ENCODE measurements at regions not wholly inside any gene's neighbourhood (a gene's known extent, or its start where the extent isn't known, plus 50 kb on each side); places are given as distances from the start of the nearest gene placed in this dataset.

DNA sequence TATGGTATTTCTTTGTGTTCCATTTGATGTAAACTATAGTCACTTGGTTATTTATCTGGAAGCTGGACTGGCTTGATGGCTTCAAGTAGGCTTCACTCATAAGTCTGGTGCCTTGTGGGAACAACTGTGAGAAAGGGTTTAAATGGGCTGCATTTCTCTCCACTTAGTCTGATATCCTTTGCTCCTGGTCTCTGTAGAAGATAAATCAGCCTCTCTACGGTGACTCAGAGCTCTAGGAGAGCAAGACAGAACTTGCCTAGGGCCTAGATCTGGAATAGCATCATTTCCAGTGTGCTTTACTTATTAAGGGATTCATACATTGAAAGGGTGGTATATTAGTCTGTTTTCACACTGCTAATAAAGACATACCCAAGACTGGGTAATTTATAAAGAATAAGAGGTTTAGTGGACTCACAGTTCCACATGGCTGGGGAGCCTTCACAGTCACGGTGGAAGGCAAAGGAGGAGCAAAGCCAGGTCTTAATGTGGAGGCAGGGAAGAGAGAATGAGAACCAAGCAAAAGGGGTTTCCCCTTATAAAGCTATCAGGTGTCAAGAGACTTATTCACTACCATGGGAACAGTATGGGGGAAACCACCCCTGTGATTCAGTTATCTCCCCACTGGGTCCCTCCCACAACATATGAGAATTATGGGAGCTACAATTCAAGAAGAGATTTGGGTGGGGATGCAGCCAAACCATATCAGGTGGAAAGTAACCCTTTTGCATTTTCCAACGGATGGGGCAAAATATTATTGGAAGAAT is 1746.4 kb upstream of the PCDH7 start:
- intact Hi-C loops (cut with micrococcal nuclease) = no loop called here
- Mint-ChIP-seq H3K9me3 (peaks cover 5% of the 10 kb centered on the region), H3K27me3 (ENCODE audit: insufficient read depth) (no peaks in the 10 kb centered on the region), H3K4me3 (no peak overlapping the region), H3K4me1 (ENCODE audit: low read depth) (no peaks in the 10 kb centered on the region), H3K36me3 (ENCODE audit: low read depth) (no peaks in the 10 kb centered on the region), H3K27ac (no peak overlapping the region)
- DNase-seq (ENCODE audit: low spot score) = no peak

DNA sequence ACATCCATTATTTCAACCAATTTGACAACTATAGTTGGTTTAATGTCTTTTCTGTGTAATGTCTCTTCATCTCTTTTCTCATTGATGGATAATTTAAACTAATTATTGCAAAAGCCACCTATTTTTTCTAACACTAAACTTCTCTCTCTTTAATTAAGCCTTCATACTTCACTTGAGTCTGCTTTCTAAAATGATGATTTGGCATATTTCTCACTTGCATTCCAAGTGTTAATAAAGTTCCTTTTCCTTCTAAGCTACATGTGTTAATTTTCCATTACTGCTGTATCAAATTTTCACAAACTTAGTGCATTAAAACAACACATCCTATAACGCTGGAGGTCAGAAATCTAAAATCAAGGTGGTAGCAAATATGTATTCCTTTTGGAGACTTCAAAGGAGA is 1743.8 kb upstream of the PCDH7 start:
- no peaks in the 10 kb centered on the region for H3K4me1 Mint-ChIP-seq (ENCODE audit: low read depth)
- DNase-seq (ENCODE audit: low spot score) = no peak
- H3K4me3 Mint-ChIP-seq = no peak overlapping the region
- peaks cover 8% of the 10 kb centered on the region for H3K9me3 Mint-ChIP-seq
- intact Hi-C loops (cut with micrococcal nuclease) = no loop called here
- no peaks in the 10 kb centered on the region for H3K27me3 Mint-ChIP-seq (ENCODE audit: insufficient read depth)
- no peak overlapping the region for H3K27ac Mint-ChIP-seq
- no peaks in the 10 kb centered on the region for H3K36me3 Mint-ChIP-seq (ENCODE audit: low read depth)

DNA sequence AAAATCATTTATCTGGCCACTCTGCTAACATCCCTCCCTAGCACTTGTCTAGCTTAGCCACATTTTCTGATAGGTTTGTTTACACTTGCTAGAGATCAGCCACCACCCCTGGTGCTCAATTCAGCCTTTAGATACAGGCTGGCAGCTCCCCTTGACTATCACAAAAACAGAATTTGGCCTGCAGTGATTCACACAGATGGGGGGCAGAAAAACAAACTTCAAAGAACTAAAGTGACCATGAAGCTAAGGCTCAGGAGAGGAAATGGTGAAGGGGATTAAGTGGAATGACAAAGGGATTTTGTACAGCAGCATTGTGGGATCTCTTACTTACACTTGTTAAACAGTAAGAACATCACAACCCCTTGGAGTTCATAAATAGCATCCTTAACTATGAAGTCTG is 1718.0 kb upstream of the PCDH7 start:
- intact Hi-C loops (cut with micrococcal nuclease) = no loop called here
- no peak overlapping the region for H3K4me3 Mint-ChIP-seq
- no peak overlapping the region for H3K27ac Mint-ChIP-seq
- DNase-seq (ENCODE audit: low spot score) = no peak
- H3K4me1 Mint-ChIP-seq (ENCODE audit: low read depth) = no peaks in the 10 kb centered on the region
- H3K9me3 Mint-ChIP-seq = peaks cover 14% of the 10 kb centered on the region
- no peaks in the 10 kb centered on the region for H3K36me3 Mint-ChIP-seq (ENCODE audit: low read depth)
- H3K27me3 Mint-ChIP-seq (ENCODE audit: insufficient read depth) = no peaks in the 10 kb centered on the region

DNA sequence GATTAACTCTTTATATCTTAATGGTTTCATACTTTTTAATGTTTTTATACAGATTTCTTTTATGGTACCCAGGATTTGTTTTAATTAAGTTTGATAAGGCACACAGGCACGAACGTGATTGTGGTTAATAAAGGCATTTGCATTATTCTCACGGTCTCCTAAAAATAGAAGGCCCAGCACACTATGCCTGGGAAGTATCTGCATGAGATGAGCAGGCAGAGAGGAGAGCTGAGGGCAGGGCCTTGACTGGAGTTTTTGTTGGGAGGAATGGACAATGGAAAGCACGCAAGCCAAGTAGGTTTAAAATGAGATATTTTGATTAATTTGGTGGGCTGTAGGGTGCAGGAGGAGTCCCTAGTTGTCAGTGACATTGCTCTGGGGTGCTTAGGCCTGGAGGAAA is 1714.3 kb upstream of the PCDH7 start:
- no peaks in the 10 kb centered on the region for H3K27me3 Mint-ChIP-seq (ENCODE audit: insufficient read depth)
- intact Hi-C loops (cut with micrococcal nuclease) = no loop called here
- no peaks in the 10 kb centered on the region for H3K36me3 Mint-ChIP-seq (ENCODE audit: low read depth)
- no peak overlapping the region for H3K4me3 Mint-ChIP-seq
- peaks cover 17% of the 10 kb centered on the region for H3K9me3 Mint-ChIP-seq
- DNase-seq (ENCODE audit: low spot score) = no peak
- H3K27ac Mint-ChIP-seq = no peak overlapping the region
- H3K4me1 Mint-ChIP-seq (ENCODE audit: low read depth) = no peaks in the 10 kb centered on the region

DNA sequence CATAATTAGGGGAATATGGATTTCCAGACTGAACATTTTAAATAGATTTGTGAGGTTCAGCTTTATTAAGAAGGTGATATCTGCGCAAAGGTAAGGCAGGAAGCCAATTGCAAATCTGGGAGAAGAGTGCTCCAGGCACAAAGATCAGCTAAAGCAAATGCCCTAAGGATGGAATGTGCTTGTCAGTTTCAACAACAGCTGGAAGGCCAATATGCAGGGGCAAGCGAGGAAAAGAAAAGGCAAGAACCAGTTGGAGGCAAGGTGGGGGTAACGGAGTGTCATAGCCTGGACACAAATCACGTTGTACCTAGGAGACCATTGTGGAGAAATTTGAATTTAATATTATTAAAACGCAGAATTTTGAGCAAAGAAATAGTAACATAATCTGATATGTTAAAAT is 1710.3 kb upstream of the PCDH7 start:
- DNase-seq (ENCODE audit: low spot score) = no peak
- Mint-ChIP-seq H3K4me3 (no peak overlapping the region), H3K27me3 (ENCODE audit: insufficient read depth) (no peaks in the 10 kb centered on the region), H3K27ac (no peak overlapping the region), H3K4me1 (ENCODE audit: low read depth) (no peaks in the 10 kb centered on the region), H3K9me3 (peaks cover 31% of the 10 kb centered on the region), H3K36me3 (ENCODE audit: low read depth) (no peaks in the 10 kb centered on the region)
- intact Hi-C loops (cut with micrococcal nuclease) = no loop called here

DNA sequence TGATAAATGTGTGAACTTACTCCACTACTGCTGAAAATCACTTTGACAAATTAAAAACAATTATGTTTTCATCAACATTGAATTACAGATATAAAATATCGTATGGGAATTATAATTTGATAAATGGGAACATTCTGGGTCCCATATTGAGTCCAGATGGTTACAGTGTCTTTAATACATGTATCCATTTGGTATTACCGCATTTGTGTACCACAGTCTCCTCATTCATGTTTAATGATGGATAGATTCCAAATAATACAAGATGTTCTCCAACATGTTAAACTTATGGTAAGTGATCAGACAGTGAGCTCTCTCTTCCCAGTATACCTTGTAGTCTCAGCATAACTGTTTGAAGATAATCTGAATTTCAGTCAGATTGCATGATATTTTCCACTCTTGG is 1706.8 kb upstream of the PCDH7 start:
- Mint-ChIP-seq H3K36me3 (ENCODE audit: low read depth) (no peaks in the 10 kb centered on the region), H3K9me3 (peaks cover 29% of the 10 kb centered on the region), H3K4me1 (ENCODE audit: low read depth) (no peaks in the 10 kb centered on the region), H3K27ac (no peak overlapping the region), H3K27me3 (ENCODE audit: insufficient read depth) (no peaks in the 10 kb centered on the region), H3K4me3 (no peak overlapping the region)
- no peak for DNase-seq (ENCODE audit: low spot score)
- intact Hi-C loops (cut with micrococcal nuclease) = no loop called here

DNA sequence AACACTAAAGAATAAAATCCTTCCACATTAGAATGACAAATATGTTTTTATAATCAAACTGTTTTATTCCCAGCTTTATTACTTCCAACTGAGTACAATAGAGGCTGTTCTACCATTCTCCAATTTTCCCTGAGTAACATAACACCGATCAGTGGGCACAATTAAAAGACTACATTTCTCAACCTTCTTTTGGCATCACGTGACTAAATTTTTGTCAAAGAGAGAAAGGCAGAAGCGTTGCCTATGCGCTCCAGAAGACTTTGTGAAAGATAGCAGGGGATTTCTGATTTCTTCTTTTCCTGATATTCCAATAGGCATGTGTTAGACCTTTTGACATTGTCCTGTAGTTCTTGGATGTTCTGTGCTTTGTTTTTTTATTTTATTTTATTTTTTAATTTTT is 1705.6 kb upstream of the PCDH7 start:
- Mint-ChIP-seq H3K36me3 (ENCODE audit: low read depth) (no peaks in the 10 kb centered on the region), H3K9me3 (peaks cover 27% of the 10 kb centered on the region), H3K4me1 (ENCODE audit: low read depth) (no peaks in the 10 kb centered on the region)

DNA sequence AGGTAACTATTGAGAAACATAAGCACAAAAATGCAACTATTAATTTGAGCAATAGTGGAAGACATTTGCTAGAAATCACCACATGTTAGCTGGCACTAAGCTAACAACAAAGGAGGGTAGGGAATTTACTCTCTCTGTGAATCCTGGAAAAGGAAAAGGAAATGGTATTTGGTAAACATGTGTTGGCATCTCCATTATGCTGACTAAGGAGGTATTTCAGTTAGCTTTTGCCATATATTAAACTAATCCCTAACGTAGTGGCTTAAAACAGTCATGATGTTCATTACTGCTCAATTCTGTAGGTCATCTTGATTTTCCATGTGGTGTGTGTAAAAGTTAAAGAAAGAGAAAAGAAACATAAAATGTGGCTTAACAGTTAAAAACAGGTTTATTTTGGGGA is 1686.5 kb upstream of the PCDH7 start:
- H3K27me3 Mint-ChIP-seq (ENCODE audit: insufficient read depth) = no peaks in the 10 kb centered on the region

More for the DNA sequence above, 1705.6 kb upstream of the PCDH7 start:
- intact Hi-C loops (cut with micrococcal nuclease) = no loop called here
- no peak overlapping the region for H3K27ac Mint-ChIP-seq
- no peak overlapping the region for H3K4me3 Mint-ChIP-seq
- H3K27me3 Mint-ChIP-seq (ENCODE audit: insufficient read depth) = no peaks in the 10 kb centered on the region
- no peak for DNase-seq (ENCODE audit: low spot score)

GRCh38 chr4:29037501-29037900 is 1682.7 kb upstream of the PCDH7 start:
- no peak for DNase-seq (ENCODE audit: low spot score)
- intact Hi-C loops (cut with micrococcal nuclease) = no loop called here
- peaks cover 15% of the 10 kb centered on the region for H3K9me3 Mint-ChIP-seq
- no peaks in the 10 kb centered on the region for H3K27me3 Mint-ChIP-seq (ENCODE audit: insufficient read depth)
- no peak overlapping the region for H3K4me3 Mint-ChIP-seq
- no peaks in the 10 kb centered on the region for H3K4me1 Mint-ChIP-seq (ENCODE audit: low read depth)
- H3K36me3 Mint-ChIP-seq (ENCODE audit: low read depth) = no peaks in the 10 kb centered on the region
- H3K27ac Mint-ChIP-seq = no peak overlapping the region

More for the DNA sequence above, 1686.5 kb upstream of the PCDH7 start:
- intact Hi-C loops (cut with micrococcal nuclease) = no loop called here
- H3K9me3 Mint-ChIP-seq = peaks cover 15% of the 10 kb centered on the region
- no peaks in the 10 kb centered on the region for H3K36me3 Mint-ChIP-seq (ENCODE audit: low read depth)
- no peaks in the 10 kb centered on the region for H3K4me1 Mint-ChIP-seq (ENCODE audit: low read depth)
- no peak for DNase-seq (ENCODE audit: low spot score)
- no peak overlapping the region for H3K27ac Mint-ChIP-seq
- H3K4me3 Mint-ChIP-seq = no peak overlapping the region

DNA sequence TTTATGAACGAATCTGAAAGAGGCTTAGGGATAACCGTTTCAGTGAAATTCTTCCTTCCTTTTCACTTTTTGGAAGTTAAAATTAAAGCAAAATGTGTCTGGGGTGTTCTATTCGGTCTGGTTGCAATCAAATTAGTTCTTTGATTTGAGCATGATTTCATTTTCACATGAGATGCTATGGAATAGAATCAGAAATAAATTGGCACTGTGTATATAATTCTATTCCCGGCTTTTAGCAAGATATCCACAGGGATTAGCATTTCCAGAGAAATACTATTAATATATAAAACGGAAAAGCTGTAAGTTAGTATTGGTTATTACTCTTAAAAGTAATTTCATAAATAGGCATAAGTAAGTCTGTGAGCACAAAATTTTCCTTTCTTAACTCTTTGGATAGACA is 1676.8 kb upstream of the PCDH7 start:
- intact Hi-C loops (cut with micrococcal nuclease) = no loop called here
- no peak for DNase-seq (ENCODE audit: low spot score)
- Mint-ChIP-seq H3K27me3 (ENCODE audit: insufficient read depth) (no peaks in the 10 kb centered on the region), H3K9me3 (peaks cover 17% of the 10 kb centered on the region), H3K36me3 (ENCODE audit: low read depth) (no peaks in the 10 kb centered on the region), H3K27ac (no peak overlapping the region), H3K4me1 (ENCODE audit: low read depth) (no peaks in the 10 kb centered on the region), H3K4me3 (no peak overlapping the region)

GRCh38 chr4:29046186-29046585 is 1674.0 kb upstream of the PCDH7 start:
- H3K4me1 Mint-ChIP-seq (ENCODE audit: low read depth) = no peaks in the 10 kb centered on the region
- H3K27ac Mint-ChIP-seq = no peak overlapping the region
- no peaks in the 10 kb centered on the region for H3K27me3 Mint-ChIP-seq (ENCODE audit: insufficient read depth)
- no peaks in the 10 kb centered on the region for H3K36me3 Mint-ChIP-seq (ENCODE audit: low read depth)
- no peak overlapping the region for H3K4me3 Mint-ChIP-seq
- H3K9me3 Mint-ChIP-seq = peaks cover 25% of the 10 kb centered on the region
- intact Hi-C loops (cut with micrococcal nuclease) = no loop called here
- no peak for DNase-seq (ENCODE audit: low spot score)

GRCh38 chr4:29046781-29047180 is 1673.4 kb upstream of the PCDH7 start:
- H3K27ac Mint-ChIP-seq = no peak overlapping the region
- intact Hi-C loops (cut with micrococcal nuclease) = no loop called here
- H3K4me3 Mint-ChIP-seq = no peak overlapping the region
- DNase-seq (ENCODE audit: low spot score) = no peak
- no peaks in the 10 kb centered on the region for H3K4me1 Mint-ChIP-seq (ENCODE audit: low read depth)
- peaks cover 25% of the 10 kb centered on the region for H3K9me3 Mint-ChIP-seq
- no peaks in the 10 kb centered on the region for H3K36me3 Mint-ChIP-seq (ENCODE audit: low read depth)
- H3K27me3 Mint-ChIP-seq (ENCODE audit: insufficient read depth) = no peaks in the 10 kb centered on the region

DNA sequence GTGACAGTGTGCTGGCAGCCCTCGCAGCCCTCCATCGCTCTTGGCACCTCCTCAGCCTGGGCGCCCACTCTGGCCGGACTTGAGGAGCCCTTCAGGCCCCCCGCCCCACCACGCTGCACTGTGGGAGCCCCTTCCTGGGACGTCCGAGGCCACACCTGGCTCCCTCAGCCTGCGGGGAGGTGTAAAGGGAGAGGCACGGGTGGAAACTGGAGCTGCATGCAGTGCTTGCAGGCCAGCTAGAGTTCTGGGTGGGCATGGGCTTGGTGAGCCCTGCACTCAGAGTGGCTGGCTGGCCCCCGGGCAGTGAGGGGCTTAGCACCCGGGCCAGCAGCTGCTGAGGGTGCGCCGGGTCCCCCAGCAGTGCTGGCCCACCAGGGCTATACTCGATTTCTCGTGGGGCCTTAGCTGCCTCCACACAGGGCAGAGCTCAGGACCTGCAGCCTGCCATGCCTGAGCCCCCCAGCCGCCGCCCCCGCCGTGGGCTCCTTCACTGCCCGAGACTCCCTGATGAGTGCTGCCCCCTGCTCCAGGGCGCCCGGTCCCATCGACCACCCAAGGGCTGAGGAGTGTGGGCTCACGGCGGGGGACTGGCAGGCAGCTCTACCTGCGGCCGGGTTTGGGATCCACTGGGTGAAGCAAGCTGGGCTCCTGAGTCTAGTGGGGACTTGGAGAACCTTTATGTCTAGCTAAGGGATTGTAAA is 1672.7 kb upstream of the PCDH7 start:
- Mint-ChIP-seq H3K9me3 (peaks cover 25% of the 10 kb centered on the region), H3K4me3 (no peak overlapping the region), H3K36me3 (ENCODE audit: low read depth) (no peaks in the 10 kb centered on the region), H3K27me3 (ENCODE audit: insufficient read depth) (no peaks in the 10 kb centered on the region), H3K27ac (no peak overlapping the region), H3K4me1 (ENCODE audit: low read depth) (no peaks in the 10 kb centered on the region)
- DNase-seq (ENCODE audit: low spot score) = no peak
- intact Hi-C loops (cut with micrococcal nuclease) = no loop called here
